GM12872 (cell line): ENCODE measurements at regions not wholly inside any gene's neighbourhood (a gene's known extent, or its start where the extent isn't known, plus 50 kb on each side); places are given as distances from the start of the nearest gene placed in this dataset.

ENCODE experiments used
- CTCF ChIP-seq: IDR thresholded peaks from 3 replicates; pipeline ENCODE4 v1.5.1; 2011; ENCODE audit warnings: low read depth, mild to moderate bottlenecking, low read length, moderate library complexity; ENCODE audit not compliant: insufficient read depth

DNA sequence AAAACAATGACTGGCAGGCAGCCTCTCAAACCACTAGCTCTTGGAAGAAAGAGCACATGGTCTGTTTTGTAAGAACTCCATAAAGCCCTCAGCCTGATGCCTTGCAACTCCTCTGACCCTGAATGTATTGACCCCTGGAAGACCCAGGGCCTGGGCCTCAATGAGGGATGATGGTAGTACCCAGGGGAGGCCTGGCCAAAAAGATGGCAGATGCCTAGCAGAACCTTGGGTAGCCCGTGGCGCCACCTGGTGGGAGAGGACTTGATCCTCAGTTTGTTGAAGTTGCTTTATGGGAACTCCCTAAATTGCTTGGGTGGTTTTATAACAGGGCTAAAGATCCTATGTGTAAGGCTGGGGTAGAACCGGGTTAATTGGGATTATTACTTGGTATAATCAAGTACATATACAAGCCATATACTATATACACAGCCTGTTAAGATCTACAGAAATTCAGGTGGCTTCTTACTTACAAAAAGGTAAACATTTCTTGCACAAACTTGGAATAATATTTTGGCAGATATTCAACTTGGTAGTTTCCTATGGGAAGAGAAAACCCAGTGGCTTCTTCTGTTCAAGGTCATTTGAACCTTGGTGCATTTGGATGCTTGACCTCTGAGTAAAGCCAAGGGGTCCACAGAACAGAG lies 95.8 kb upstream of the CACUL1 start:
- TF ChIP-seq CTCF: peak; percentile 78

DNA sequence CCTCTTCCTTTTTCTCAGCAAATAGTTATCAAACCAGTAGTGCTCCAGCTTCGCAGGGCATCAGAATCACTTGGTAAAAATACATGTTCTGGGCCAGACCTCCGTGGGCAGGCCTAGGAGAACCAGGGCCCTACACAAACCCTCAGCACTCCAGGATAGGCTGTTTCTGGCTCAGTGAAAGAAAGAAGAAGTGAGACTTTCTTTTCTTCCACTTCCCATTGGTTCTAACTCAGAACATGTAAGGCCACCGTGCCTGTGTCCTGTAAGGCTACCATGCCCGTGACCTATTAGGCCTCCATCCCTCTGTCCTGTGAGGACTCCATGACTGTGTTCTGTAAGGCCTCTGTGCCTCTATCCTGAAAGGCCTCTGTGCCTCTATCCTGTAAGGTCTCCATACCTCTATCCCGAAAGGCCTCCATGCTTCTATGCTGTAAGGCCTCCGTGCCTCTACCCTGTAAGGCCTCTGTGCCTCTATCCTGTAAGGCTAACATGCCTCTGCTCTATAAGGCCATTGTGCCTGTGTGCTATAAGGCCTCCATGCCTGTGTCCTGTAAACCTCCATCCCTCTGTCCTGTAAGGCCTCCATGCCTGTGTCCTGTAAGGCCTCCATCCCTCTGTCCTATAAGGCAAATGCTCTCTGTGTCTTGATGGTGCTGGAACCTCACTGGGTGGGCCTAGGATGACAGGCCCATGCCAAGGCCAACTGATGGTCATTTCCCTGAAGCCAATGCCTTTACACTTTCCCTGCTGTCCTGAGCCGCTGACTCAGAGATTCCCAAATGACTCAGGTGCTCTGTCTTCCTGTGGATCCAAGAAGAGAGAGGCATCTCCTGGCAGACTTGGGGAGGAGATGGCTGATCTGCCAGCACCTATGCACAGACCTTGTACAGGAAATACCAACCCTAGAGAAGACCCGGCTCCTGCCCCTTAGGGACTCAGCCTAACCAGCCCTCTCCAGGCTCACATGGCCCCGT lies 96.6 kb upstream of the CACUL1 start:
- TF ChIP-seq CTCF: no peak

GRCh38 chr10:118853916-118854315 lies 99.1 kb upstream of the CACUL1 start:
- TF ChIP-seq CTCF: no peak

- no peak for TF ChIP-seq CTCF
Observed at GRCh38 chr10:118856106-118856505, 101.3 kb upstream of the CACUL1 start.

GRCh38 chr10:118865998-118866693 lies 111.4 kb upstream of the CACUL1 start:
- no peak for TF ChIP-seq CTCF

DNA sequence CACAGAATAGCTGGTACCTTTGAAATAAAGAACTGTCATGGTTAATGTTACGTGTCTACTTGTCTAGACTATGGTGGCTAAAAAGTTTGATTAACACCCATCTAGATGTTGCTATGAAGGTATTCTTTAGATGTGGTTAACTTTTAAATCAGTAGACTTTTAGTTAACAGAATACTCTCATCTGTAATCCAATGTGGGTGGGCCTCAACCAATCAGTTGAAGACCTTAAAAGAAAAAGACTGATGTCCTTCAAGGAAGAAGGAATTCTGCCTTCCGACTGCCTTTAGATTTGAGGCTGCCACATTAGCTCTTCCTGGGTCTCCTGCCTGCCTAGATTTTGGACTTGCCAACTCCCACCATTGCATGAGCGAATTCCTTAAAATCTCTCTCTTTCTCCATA lies 113.0 kb upstream of the CACUL1 start:
- TF ChIP-seq CTCF: no peak

GRCh38 chr10:118868589-118868988 lies 113.8 kb upstream of the CACUL1 start:
- no peak for TF ChIP-seq CTCF
